Activated CD4-positive, alpha-beta memory T cell treated with anti-CD3 and anti-CD28 coated beads, Interleukin-2, amount 10 ng/mL, durations not matched to agents 7 days and 5 days (primary cell): ENCODE measurements at regions not wholly inside any gene's neighbourhood (a gene's known extent, or its start where the extent isn't known, plus 50 kb on each side); places are given as distances from the start of the nearest gene placed in this dataset.

ENCODE experiments used
- CTCF ChIA-PET: fragments of 350-600 bp; sonication (Branson Sonifier 250); formaldehyde crosslinking; loops from one replicate; lab custom pipeline; 2021; ENCODE audit warnings: antibody characterized with exemption, inconsistent platforms; lab: Charles Lee
- POLR2A ChIA-PET: fragments of 350-600 bp; sonication (Branson Sonifier 250); formaldehyde crosslinking; loops from one replicate; lab custom pipeline; 2021; ENCODE audit warnings: antibody characterized with exemption; lab: Charles Lee
- DNase-seq: peaks from one replicate; pipeline ENCODE4 v3.0.0-alpha.2; 2020
- H3K27ac Mint-ChIP-seq: one replicate; pipeline ENCODE4 v1.8.0; 2021; ENCODE audit warnings: mild to moderate bottlenecking, mixed read lengths
- H3K27me3 Mint-ChIP-seq: one replicate; pipeline ENCODE4 v1.8.0; 2021; ENCODE audit warnings: mixed read lengths
- H3K36me3 Mint-ChIP-seq: one replicate; pipeline ENCODE4 v1.8.0; 2021; ENCODE audit warnings: low read depth, mixed read lengths
- H3K4me1 Mint-ChIP-seq: one replicate; pipeline ENCODE4 v1.8.0; 2021; ENCODE audit warnings: mixed read lengths
- H3K4me3 Mint-ChIP-seq: one replicate; pipeline ENCODE4 v1.8.0; 2021; ENCODE audit warnings: mild to moderate bottlenecking, mixed read lengths
- H3K9me3 Mint-ChIP-seq: one replicate; pipeline ENCODE4 v1.8.0; 2021; ENCODE audit warnings: mixed read lengths

GRCh38 chr1:234672349-234673135, 62.6 kb upstream of the IRF2BP2 start:
- no peaks in the 10 kb centered on the region for H3K36me3 Mint-ChIP-seq
- no peak overlapping the region for H3K4me3 Mint-ChIP-seq
- H3K9me3 Mint-ChIP-seq: peaks cover 2% of the 10 kb centered on the region
- ChIA-PET POLR2A (no interaction called here), CTCF (no interaction called here)
- DNase-seq: no peak
- H3K27me3 Mint-ChIP-seq: no peaks in the 10 kb centered on the region
- no peak overlapping the region for H3K27ac Mint-ChIP-seq
- peaks cover 9% of the 10 kb centered on the region for H3K4me1 Mint-ChIP-seq

- DNase-seq: no peak
- Mint-ChIP-seq H3K27ac (no peak overlapping the region), H3K4me1 (peaks cover 4% of the 10 kb centered on the region), H3K9me3 (peaks cover 2% of the 10 kb centered on the region), H3K27me3 (no peaks in the 10 kb centered on the region), H3K36me3 (no peaks in the 10 kb centered on the region), H3K4me3 (no peak overlapping the region)
- ChIA-PET CTCF (no interaction called here), POLR2A (no interaction called here)
Measured at GRCh38 chr1:234670967-234671626, 61.1 kb upstream of the IRF2BP2 start.

GRCh38 chr1:234669499-234669898, 59.5 kb upstream of the IRF2BP2 start:
- Mint-ChIP-seq H3K27me3 (no peaks in the 10 kb centered on the region), H3K4me3 (no peak overlapping the region), H3K36me3 (no peaks in the 10 kb centered on the region), H3K9me3 (peaks cover 2% of the 10 kb centered on the region), H3K4me1 (no peaks in the 10 kb centered on the region), H3K27ac (no peak overlapping the region)
- no peak for DNase-seq
- ChIA-PET CTCF (no interaction called here), POLR2A (no interaction called here)

- Mint-ChIP-seq H3K4me1 (no peaks in the 10 kb centered on the region), H3K27me3 (no peaks in the 10 kb centered on the region), H3K4me3 (no peak overlapping the region), H3K27ac (no peak overlapping the region), H3K36me3 (no peaks in the 10 kb centered on the region), H3K9me3 (peaks cover 2% of the 10 kb centered on the region)
- DNase-seq: no peak
- POLR2A ChIA-PET: no interaction called here
- CTCF ChIA-PET: no interaction called here
Measured at GRCh38 chr1:234668577-234668955, 58.6 kb upstream of the IRF2BP2 start.

- H3K27me3 Mint-ChIP-seq: no peaks in the 10 kb centered on the region
- no peak overlapping the region for H3K4me3 Mint-ChIP-seq
- no peaks in the 10 kb centered on the region for H3K4me1 Mint-ChIP-seq
- ChIA-PET POLR2A (no interaction called here), CTCF (no interaction called here)
- DNase-seq: no peak
- peaks cover 2% of the 10 kb centered on the region for H3K9me3 Mint-ChIP-seq
- no peak overlapping the region for H3K27ac Mint-ChIP-seq
- H3K36me3 Mint-ChIP-seq: no peaks in the 10 kb centered on the region
Measured at GRCh38 chr1:234667600-234668576, 57.9 kb upstream of the IRF2BP2 start.

- H3K36me3 Mint-ChIP-seq: no peaks in the 10 kb centered on the region
- no peaks in the 10 kb centered on the region for H3K4me1 Mint-ChIP-seq
- ChIA-PET POLR2A (no interaction called here), CTCF (no interaction called here)
- H3K4me3 Mint-ChIP-seq: no peak overlapping the region
- peaks cover 2% of the 10 kb centered on the region for H3K9me3 Mint-ChIP-seq
- H3K27me3 Mint-ChIP-seq: no peaks in the 10 kb centered on the region
- H3K27ac Mint-ChIP-seq: no peak overlapping the region
- no peak for DNase-seq
Measured at GRCh38 chr1:234666761-234667160, 56.8 kb upstream of the IRF2BP2 start.

- Mint-ChIP-seq H3K9me3 (peaks cover 2% of the 10 kb centered on the region), H3K4me3 (no peak overlapping the region), H3K27ac (no peak overlapping the region), H3K4me1 (no peaks in the 10 kb centered on the region), H3K27me3 (peaks cover 1% of the 10 kb centered on the region), H3K36me3 (no peaks in the 10 kb centered on the region)
- no peak for DNase-seq
- ChIA-PET POLR2A (no interaction called here), CTCF (no interaction called here)
Measured at GRCh38 chr1:234665975-234666605, 56.1 kb upstream of the IRF2BP2 start.

- peaks cover 1% of the 10 kb centered on the region for H3K27me3 Mint-ChIP-seq
- H3K9me3 Mint-ChIP-seq: no peaks in the 10 kb centered on the region
- H3K4me3 Mint-ChIP-seq: no peak overlapping the region
- no peaks in the 10 kb centered on the region for H3K36me3 Mint-ChIP-seq
- DNase-seq: no peak
- no peak overlapping the region for H3K27ac Mint-ChIP-seq
- peaks cover 2% of the 10 kb centered on the region for H3K4me1 Mint-ChIP-seq
- ChIA-PET CTCF (no interaction called here), POLR2A (no interaction called here)
Measured at GRCh38 chr1:234662148-234662547, 52.2 kb upstream of the IRF2BP2 start.

GRCh38 chr1:234661317-234661928, 51.4 kb upstream of the IRF2BP2 start:
- Mint-ChIP-seq H3K27me3 (peaks cover 1% of the 10 kb centered on the region), H3K4me1 (peaks cover 5% of the 10 kb centered on the region), H3K36me3 (no peaks in the 10 kb centered on the region), H3K4me3 (no peak overlapping the region), H3K27ac (no peak overlapping the region), H3K9me3 (no peaks in the 10 kb centered on the region)
- ChIA-PET POLR2A (no interaction called here), CTCF (no interaction called here)
- no peak for DNase-seq

GRCh38 chr1:234660536-234661316, 50.7 kb upstream of the IRF2BP2 start:
- Mint-ChIP-seq H3K27ac (no peak overlapping the region), H3K27me3 (peaks cover 1% of the 10 kb centered on the region), H3K36me3 (no peaks in the 10 kb centered on the region), H3K4me1 (peaks cover 5% of the 10 kb centered on the region), H3K4me3 (no peak overlapping the region), H3K9me3 (no peaks in the 10 kb centered on the region)
- no peak for DNase-seq
- ChIA-PET POLR2A (no interaction called here), CTCF (no interaction called here)
